HG02642 (cell line): ENCODE measurements at regions not wholly inside any gene's neighbourhood (a gene's known extent, or its start where the extent isn't known, plus 50 kb on each side); places are given as distances from the start of the nearest gene placed in this dataset.
"Not testable (repeated sequence)": the region's sequence is repeated elsewhere in the genome, so short reads cannot be mapped to it uniquely, and the experiment has no call there.

Source experiments
- ATAC-seq: cut with Tn5 transposase; IDR thresholded peaks from one replicate; pipeline ENCODE4 v1.9.1; 2021; ENCODE audit warnings: mild to moderate bottlenecking; ENCODE audit not compliant: unreplicated experiment, poor library complexity

- ATAC-seq, result no peak
Measured at GRCh38 chr3:82002986-82003642, 241.7 kb upstream of the GBE1 start.

GRCh38 chr3:82002491-82002890, 241.0 kb upstream of the GBE1 start:
- no peak for ATAC-seq

GRCh38 chr3:82001276-82001923, 240.0 kb upstream of the GBE1 start:
- ATAC-seq, result no peak

GRCh38 chr3:82000773-82001172, 239.3 kb upstream of the GBE1 start:
- ATAC-seq, result no peak

GRCh38 chr3:82000350-82000749, 238.9 kb upstream of the GBE1 start:
- no peak for ATAC-seq

GRCh38 chr3:81998907-81999306, 237.5 kb upstream of the GBE1 start:
- no peak for ATAC-seq

GRCh38 chr3:81998139-81998755, 236.8 kb upstream of the GBE1 start:
- ATAC-seq, result no peak

GRCh38 chr3:81997390-81997789, 235.9 kb upstream of the GBE1 start:
- no peak for ATAC-seq

GRCh38 chr3:81995329-81995728, 233.9 kb upstream of the GBE1 start:
- no peak for ATAC-seq

- ATAC-seq, result no peak
Measured at GRCh38 chr3:81989758-81990157, 228.3 kb upstream of the GBE1 start.

GRCh38 chr3:81989274-81989673, 227.8 kb upstream of the GBE1 start:
- no peak for ATAC-seq

GRCh38 chr3:81987412-81987811, 226.0 kb upstream of the GBE1 start:
- ATAC-seq, result not testable (repeated sequence)

- ATAC-seq, result no peak
Measured at GRCh38 chr3:81985996-81986723, 224.7 kb upstream of the GBE1 start.

GRCh38 chr3:81983382-81983781, 221.9 kb upstream of the GBE1 start:
- ATAC-seq, result no peak

- ATAC-seq, result no peak
Measured at GRCh38 chr3:81980596-81981494, 219.4 kb upstream of the GBE1 start.

GRCh38 chr3:81974751-81975150, 213.3 kb upstream of the GBE1 start:
- ATAC-seq, result no peak

- ATAC-seq, result no peak
Measured at GRCh38 chr3:81968658-81969057, 207.2 kb upstream of the GBE1 start.

- ATAC-seq, result no peak
Measured at GRCh38 chr3:81967393-81967792, 205.9 kb upstream of the GBE1 start.

GRCh38 chr3:81965696-81966095, 204.3 kb upstream of the GBE1 start:
- no peak for ATAC-seq

GRCh38 chr3:81962396-81962795, 201.0 kb upstream of the GBE1 start:
- ATAC-seq, result no peak
